GM18873 (cell line): ENCODE measurements at regions not wholly inside any gene's neighbourhood (a gene's known extent, or its start where the extent isn't known, plus 50 kb on each side); places are given as distances from the start of the nearest gene placed in this dataset.

ENCODE experiments used
- ATAC-seq: cut with Tn5 transposase; IDR thresholded peaks from one replicate; pipeline ENCODE4 v1.9.1; 2021; ENCODE audit warnings: mild to moderate bottlenecking, moderate library complexity, moderate number of reproducible peaks; ENCODE audit not compliant: unreplicated experiment, low FRiP score

DNA sequence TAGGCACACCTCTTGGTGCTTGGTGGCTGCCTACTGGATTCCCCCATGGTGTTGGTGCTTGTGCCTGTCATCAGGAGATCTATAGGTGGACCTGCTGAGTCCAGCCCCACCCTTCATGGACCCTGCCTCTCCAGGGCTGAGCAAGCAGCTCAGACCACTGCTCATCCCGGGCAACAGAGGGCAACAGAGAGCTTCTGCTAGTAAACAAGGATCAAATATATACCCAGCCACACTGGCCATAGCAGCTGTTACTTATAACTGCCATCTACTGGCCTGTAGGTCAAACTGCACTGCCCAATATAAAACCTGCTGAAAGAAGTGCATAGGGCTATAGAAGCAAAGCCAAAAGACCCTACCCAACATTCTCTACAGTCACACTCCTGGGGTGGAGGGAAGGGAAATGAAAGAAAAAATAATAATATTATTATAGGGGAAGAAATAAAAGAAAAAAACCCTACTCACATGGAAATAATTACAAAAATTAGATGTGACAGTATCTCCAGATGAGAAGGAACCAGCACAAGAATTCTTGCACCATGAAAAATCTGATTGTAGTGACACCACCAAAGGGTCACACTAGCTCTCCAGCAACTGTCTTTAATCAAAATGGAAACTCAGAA is 54.9 kb upstream of the ZNF800 start:
- peak; percentile 100 for ATAC-seq

DNA sequence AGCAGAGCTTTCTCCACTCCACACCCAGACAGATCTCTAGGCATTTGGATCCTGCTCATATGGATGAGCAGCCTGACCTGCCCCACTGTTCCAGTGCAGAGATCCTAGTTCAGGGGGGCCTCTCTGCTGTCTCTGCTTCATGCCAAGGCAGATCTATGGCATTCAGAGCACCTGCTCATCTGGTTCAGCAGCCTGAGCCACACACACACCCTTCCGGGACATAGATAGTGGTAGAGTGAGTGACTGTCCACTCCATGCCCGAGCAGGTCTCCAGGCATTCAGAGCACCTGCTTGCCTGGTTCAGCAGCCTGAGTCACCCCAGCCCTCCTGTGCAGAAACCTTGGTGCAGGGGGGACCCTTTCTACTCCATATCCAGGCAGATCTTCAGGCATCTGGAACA is 54.3 kb upstream of the ZNF800 start:
- ATAC-seq, result no peak
